Dedifferentiated amniotic fluid mesenchymal stem cell (primary cell): ENCODE measurements at regions not wholly inside any gene's neighbourhood (a gene's known extent, or its start where the extent isn't known, plus 50 kb on each side); places are given as distances from the start of the nearest gene placed in this dataset.
"Not testable (repeated sequence)": the region's sequence is repeated elsewhere in the genome, so short reads cannot be mapped to it uniquely, and the experiment has no call there.

Experiments used
- DNase-seq: peaks from one replicate; pipeline ENCODE4 v3.0.0-alpha.2; 2016; ENCODE audit errors: extremely low spot score

GRCh38 chr13:109275852-109276251, 510.5 kb downstream of the IRS2 start:
- DNase-seq = no peak

DNA sequence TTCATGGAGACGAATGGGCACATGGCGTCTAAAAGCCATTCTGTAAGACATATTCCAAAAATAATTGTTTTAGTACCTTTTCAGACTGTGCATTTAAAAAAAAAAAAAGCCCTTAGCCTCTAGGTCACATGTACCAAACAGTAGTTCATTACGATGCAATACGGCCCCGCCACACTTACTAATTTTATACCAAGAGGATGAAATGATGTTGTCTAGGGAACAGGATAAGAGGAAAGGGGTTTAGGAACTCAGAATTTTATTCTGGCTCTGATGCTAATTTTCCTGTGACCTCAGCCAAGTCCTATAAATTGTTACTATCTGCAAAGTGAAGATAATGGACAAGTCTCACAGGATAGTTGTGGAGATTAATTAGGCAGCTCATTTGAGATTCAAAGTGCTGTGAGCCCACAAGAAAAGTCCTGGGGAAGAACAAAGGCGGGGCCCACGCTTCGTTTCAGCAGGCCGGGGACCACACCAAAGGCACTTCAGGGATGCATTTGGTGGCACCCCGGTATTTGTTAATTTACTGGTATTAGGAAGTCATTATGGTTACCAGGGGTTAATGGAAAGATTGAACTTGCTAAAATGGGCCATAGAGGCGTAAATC, 511.1 kb downstream of the IRS2 start:
- DNase-seq = no peak

DNA sequence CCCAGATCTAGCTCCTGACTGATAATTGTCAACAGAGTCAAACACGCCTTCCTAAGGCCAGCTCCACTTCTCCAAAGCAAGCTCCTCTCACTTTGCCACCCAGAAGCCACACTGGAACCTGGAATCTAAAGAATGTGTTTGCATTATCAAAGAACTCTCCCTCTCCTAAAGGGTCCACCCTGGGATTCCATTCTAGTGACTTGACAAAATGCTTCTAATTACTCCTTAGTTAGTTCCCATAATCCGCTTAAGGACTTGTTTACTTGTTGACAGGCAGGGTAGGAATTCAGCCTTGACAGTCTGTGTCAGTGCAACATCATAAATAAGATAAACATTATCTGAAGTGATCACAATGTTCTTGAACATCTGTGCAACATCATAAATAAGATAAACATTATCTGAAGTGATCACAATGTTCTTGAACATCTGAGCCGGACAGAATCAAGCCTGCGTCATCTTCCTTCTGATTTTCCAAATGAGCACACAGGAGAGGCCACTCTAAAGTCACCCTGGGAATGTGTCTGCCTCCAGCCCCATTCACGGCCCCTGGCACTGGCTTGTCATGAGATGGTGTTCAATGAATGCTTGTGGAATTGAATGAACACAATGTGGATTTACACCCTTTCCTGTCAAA, 512.1 kb downstream of the IRS2 start:
- peak; percentile 30 for DNase-seq

DNA sequence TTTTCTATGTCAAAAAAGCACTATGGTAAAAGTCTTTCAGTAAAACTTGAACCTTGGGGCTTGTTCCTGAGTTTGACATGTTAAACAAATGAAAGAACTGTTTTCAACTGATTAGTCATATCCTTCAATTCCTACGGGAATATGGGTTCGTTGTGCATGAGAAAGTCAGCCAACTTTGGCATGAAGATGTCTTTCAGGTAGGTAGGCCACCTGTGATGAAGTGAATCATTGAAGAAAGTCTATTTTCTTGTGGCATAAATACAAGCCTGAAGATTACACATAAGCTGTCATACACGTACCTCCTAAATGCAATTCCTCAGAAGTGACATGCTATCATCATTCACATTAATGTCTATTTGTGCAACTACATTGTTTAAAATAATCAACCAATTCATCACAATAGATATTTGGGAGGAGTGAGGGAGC, 513.0 kb downstream of the IRS2 start:
- no peak for DNase-seq

DNA sequence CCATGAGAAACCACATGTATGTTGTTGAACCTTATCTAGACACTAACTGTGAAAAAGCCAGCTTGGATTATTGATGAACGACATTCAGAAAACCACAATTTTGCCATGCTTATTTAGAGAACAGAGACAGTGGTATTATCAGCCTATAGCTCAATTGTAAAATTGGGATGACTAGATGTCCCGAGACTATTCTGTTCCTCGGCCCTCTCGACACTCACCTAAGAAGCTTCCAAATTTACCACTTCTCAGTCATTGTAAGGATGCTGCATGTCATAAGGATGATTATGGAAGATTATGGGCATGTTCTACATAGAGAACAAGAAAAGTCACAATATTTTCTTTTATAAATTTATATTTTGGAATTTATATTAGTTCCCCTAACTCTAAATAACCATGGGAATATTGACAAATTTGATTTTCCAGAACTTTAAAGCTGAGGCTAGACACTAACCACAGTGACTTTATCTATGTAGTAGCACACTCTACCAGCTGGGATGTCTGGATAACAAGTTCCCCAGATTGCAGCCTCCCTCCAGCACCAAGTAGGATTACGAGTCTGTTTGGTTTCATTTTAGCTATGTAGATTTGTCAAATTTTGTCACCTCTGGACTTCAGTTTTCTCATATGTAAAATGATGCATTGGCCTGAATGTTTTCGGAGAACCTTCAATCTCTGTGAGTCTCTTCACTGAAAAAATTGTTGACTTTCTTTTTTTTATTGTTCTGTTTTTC, 513.6 kb downstream of the IRS2 start:
- no peak for DNase-seq

- no peak for DNase-seq
Measured at GRCh38 chr13:109271555-109272541, 514.5 kb downstream of the IRS2 start.

- no peak for DNase-seq
Measured at GRCh38 chr13:109271061-109271460, 515.3 kb downstream of the IRS2 start.

DNA sequence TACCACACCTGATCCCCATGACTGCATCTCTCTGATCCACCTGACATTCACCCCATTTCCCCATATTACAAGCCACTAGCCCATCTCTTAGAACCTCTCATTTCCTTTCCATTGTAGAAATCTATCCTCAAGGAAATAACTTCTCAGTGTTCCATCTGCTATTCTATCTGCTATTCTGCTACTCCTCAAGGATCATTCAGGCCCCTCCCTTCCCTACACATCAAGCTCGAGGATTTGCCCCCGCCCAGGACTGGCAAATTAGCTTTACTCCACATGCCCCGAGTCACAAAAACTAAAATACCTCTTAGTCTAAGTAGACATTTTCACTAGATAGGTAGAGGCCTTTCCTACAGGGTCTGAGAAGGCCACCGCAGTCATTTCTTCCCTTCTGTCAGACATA, 517.0 kb downstream of the IRS2 start:
- DNase-seq = not testable (repeated sequence)

DNA sequence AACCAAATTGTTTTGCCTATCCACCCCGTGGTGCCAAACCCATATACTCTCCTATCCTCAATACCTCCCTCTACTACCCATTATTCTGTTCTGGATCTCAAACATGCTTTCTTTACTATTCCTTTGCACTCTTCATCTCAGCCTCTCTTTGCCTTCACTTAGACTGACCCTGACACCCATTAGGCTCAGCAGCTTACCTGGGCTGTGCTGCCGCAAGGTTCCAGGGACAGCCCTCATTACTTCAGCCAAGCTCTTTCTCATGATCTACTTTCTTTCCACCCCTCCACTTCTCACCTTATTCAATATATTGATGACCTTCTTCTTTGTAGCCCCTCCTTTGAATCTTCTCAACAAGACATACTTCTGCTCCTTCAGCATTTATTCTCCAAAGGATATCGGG, 517.9 kb downstream of the IRS2 start:
- not testable (repeated sequence) for DNase-seq

- not testable (repeated sequence) for DNase-seq
Measured at GRCh38 chr13:109267400-109267799, 519.0 kb downstream of the IRS2 start.

DNA sequence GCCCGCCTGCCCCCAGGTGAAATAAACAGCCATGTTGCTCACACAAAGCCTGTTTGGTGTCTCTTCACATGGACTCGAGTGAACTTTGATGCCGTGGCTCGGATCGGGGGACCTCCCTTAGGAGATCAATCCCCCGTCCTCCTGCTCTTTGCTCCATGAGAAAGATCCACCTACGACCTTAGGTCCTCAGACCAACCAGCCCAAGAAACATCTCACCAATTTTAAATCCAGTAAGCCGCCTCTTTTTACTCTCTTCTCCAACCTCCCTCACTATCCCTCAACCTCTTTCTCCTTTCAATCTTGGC, 521.0 kb downstream of the IRS2 start:
- DNase-seq = not testable (repeated sequence)

GRCh38 chr13:109264603-109265437, 521.6 kb downstream of the IRS2 start:
- not testable (repeated sequence) for DNase-seq

- DNase-seq = not testable (repeated sequence)
Measured at GRCh38 chr13:109257761-109258157, 528.6 kb downstream of the IRS2 start.
